ENCODE measurements at regions not wholly inside any gene's neighbourhood (a gene's known extent, or its start where the extent isn't known, plus 50 kb on each side); places are given as distances from the start of the nearest gene placed in this dataset.
"Not testable (repeated sequence)": the region's sequence is repeated elsewhere in the genome, so short reads cannot be mapped to it uniquely, and the experiment has no call there.

DNA sequence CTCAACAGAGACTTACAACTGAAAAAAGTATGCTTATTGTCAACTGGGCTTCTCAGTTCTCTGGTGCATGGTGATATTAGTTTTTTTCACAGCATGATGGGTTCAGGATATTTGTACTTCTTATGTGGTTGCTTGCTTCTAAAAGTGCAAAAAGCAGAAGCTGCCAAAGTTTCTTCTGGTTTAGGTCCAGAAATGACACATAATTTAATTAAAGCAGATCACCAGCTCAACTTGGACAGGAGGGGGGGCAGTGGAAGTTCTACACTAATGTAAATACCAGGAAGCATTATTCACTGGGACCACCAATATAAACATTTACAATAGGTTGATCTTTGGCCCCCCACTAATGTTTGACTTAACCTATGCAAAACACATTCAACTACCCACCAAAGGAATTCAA, 354.8 kb upstream of the BRINP3 start:
- peak in 1 of 58 donors; percentile 5 for DNase-seq

DNA sequence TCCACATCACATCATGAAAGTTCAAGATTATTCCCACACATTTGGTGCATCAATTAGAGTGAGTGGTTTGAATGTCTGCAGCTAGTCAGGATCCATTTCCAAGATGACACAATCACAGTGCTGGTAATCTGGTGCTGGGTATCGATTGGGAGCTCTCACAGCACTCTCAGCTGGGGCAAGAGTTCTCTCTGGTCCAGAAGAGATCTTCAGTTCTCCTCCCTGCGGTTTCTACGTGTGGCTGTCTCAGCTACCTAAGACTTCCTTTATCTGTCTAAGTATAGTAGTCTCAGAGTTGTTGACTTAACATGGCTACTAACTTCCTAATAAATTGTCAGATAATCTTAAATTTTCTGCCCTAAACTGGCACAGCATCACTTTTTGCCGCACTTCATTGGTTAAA, 358.0 kb upstream of the BRINP3 start:
- no peak for DNase-seq

DNA sequence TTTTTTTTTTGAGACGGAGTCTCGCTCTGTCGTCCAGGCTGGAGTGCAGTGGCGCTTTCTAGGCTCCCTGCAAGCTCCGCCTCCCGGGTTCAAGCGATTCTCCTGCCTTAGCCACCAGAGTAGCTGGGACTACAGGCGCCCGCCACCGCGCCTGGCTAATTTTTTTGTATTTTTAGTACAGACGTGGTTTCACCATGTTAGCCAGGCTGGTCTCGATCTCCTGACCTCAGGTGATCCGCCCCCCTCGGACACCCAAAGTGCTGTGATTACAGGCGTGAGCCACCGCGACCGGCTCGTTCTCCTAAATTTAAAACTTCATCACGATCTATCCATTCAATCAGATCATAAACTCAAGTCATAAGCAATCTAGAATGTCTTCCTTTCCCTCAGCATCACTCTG, 359.5 kb upstream of the BRINP3 start:
- DNase-seq, result not testable (repeated sequence)

- DNase-seq, result no peak
These were observed 360.2 kb upstream of the BRINP3 start for GRCh38 chr1:190837888-190838287.

DNA sequence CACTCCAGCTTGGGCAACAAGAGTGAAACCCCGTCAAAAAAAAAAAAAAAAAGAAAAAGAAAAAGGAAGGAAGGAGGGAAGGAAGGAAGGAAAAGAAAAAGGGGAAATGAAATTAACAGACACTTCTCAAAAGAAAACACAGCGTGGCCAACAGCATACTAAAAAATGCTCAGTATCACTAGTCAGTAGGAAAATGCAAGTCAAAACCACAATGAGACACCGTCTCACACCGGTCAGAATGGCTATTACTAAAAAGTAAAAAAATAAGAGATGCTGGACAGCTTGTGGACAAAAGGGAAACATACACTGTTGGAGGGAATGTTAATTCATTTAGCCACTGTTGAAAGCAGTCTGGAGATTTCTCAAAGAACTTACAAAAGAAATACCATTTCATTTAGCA, 369.5 kb upstream of the BRINP3 start:
- DNase-seq, result no peak

- DNase-seq, result no peak
These were observed 371.7 kb upstream of the BRINP3 start for GRCh38 chr1:190849346-190849745.

- DNase-seq, result no peak
These were observed 374.9 kb upstream of the BRINP3 start for GRCh38 chr1:190852611-190853010.

DNA sequence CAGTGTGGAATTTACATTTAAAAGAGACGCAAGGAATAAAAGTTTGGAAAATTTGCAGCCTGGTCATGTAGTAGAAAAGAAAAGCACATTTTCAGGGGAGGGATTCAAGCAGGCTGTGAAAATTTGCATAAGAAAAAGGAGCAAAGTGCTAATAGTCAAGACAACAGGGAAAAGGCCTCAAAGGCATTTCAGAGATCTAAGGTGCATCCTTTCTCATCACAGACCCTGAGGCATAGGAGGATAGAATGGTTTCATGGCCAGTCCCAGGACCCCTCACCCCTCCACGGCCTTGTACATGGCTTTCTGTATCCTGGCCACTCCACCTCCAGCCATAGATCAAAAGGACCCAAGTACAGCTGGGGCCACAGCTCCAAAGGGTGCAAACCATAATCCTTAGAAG, 380.5 kb upstream of the BRINP3 start:
- no peak for DNase-seq

DNA sequence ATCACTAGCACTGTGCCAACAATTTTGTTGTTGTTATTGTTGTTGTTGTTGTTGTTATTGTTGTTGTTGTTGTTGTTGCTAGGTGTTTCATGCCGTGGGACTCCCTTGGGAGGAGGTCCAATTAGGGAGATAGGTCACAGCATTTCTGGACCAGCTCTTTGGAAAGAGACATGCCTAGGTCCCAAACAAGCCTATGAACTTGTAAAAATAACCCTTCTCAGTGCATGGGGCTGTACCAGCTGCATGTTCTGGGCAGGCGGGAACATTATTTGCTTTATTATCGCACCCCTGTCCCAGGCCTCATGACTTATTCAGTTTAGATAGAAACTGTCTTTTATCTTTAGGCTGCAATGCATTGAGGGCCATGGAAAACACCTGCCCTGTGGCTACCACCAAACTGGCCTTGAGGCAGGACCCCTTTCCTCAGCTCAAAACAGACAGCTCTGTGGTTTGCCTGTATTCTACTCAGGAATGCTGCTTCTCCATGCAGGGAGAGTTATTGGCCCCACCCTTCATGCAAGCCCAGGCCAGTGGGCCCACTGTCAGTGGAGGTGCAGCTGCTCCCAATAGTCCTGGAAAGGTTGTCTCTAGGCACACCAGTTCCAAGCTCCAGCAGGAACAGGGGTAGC, 386.5 kb upstream of the BRINP3 start:
- DNase-seq, result no peak

GRCh38 chr1:190880352-190880751, 402.7 kb upstream of the BRINP3 start:
- no peak for DNase-seq

- no peak for DNase-seq
These were observed 403.4 kb upstream of the BRINP3 start for GRCh38 chr1:190881064-190881463.

- DNase-seq, result no peak
These were observed 419.6 kb upstream of the BRINP3 start for GRCh38 chr1:190897233-190897632.

GRCh38 chr1:190904091-190904695, 426.5 kb upstream of the BRINP3 start:
- DNase-seq, result no peak

- DNase-seq, result no peak
These were observed 428.6 kb upstream of the BRINP3 start for GRCh38 chr1:190906206-190906725.

DNA sequence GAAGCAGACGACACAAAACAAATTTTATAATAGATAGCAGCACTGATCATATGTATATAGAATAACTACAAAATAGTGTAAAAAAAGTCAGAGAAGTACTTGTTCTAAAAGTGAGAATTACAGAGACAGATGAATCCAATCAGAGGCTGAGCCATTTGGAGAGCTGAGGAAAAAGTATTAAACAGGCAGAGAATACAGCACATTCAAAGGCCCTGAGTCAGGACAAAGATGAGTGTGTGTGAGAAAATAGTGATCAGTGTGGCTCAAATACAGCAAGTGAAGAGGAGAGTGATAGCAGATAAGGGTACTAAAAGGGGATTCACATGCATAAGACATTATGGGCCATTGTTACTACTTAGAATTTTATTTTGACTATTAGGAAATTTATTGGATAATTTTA, 430.6 kb upstream of the BRINP3 start:
- DNase-seq, result no peak

DNA sequence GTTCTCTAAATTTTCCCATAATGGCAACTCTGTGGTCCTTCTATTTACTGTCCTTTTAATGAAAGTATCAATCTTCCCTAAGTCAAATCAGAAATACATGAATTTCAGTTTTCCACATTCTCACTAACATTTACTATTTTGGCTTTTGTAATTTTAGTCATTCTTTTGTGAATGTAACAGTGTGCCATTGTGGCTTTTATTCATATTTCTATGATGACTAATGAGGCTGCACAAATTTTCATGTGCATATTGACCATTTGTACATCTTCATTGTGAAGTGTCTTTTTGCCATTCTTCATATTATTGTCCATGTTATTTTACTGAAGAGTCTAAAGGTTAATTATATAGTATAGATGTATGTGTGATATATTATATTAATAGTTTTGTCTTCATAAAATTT, 431.0 kb upstream of the BRINP3 start:
- no peak for DNase-seq

GRCh38 chr1:190935925-190936324, 458.3 kb upstream of the BRINP3 start:
- no peak for DNase-seq

DNA sequence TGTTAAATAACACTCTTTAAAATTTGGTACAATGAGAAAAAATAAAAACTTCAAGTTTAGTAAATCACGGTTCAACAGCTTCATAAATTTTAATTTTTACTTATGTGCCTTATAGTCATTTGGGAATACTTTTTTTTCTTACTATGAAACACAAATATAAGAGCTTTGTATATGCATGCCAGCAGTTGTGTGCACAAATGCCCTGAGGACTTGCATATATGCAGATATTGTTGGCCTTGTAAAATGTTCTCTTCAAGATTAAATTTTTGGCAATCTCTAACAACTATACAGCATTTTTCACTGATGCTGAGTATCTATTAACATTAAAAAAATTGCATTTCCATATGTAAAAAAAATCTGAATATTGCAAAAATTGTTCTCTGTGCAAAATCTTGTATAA, 458.7 kb upstream of the BRINP3 start:
- DNase-seq, result no peak

- no peak for DNase-seq
These were observed 463.3 kb upstream of the BRINP3 start for GRCh38 chr1:190940951-190941350.

GRCh38 chr1:190942475-190942874, 464.8 kb upstream of the BRINP3 start:
- DNase-seq, result no peak

DNA sequence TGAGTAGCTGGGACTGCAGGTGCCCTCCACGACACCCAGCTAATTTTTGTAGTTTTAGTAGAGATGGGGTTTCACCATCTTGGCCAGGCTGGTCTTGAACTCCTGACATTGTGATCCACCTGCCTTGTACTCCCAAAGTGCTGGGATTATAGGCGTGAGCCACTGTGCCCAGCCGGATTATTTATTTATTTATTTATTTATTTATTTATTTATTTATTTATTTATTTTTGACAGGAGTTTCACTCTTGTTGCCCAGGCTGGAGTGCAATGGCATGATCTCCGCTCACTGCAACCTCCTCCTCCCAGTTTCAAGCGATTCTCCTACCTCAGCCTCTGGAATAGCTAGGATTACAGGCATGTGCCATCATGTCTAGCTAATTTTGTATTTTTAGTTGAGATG, 466.1 kb upstream of the BRINP3 start:
- DNase-seq, result not testable (repeated sequence)

GRCh38 chr1:190949939-190950338, 472.3 kb upstream of the BRINP3 start:
- DNase-seq, result no peak

GRCh38 chr1:190957565-190957964, 479.9 kb upstream of the BRINP3 start:
- no peak for DNase-seq

Data from anterior cingulate cortex (tissue), 58 donors.